GM12878 (cell line): ENCODE measurements at regions not wholly inside any gene's neighbourhood (a gene's known extent, or its start where the extent isn't known, plus 50 kb on each side); places are given as distances from the start of the nearest gene placed in this dataset.

Experiments
- ATAC-seq: fragments of 200-7000 bp; cut with Tn5 transposase; 3 replicates; pipeline ENCODE4 v1.9.1; 2020; ENCODE audit warnings: mild to moderate bottlenecking, moderate library complexity
- BruUV-seq: library from RNA; stranded (reverse); fragments of 400-500 nt; replicated peaks from 2 replicates; lab custom pipeline; 2021; lab: Mats Ljungman, UMichigan
- CTCF ChIA-PET: fragments of 300-600 bp; sonication (Branson Sonifier 250); formaldehyde crosslinking; extraction: SDS; loops from one replicate; lab custom pipeline; 2021; ENCODE audit warnings: inconsistent platforms; lab: Yijun Ruan, JAX
- POLR2A ChIA-PET: fragments of 350-600 bp; formaldehyde crosslinking; extraction: SDS; loops from one replicate; lab custom pipeline; 2021; ENCODE audit warnings: inconsistent platforms; lab: Charles Lee
- RAD21 ChIA-PET: fragments of 300-600 bp; sonication (Branson Sonifier 250); formaldehyde crosslinking; loops from one replicate; lab custom pipeline; 2023; ENCODE audit warnings: antibody characterized with exemption; ENCODE audit not compliant: unreplicated experiment; lab: Charles Lee
- SMC1A ChIA-PET: fragments of 300-600 bp; sonication (Branson Sonifier 250); formaldehyde crosslinking; loops from one replicate; lab custom pipeline; 2023; ENCODE audit not compliant: unreplicated experiment, uncharacterized antibody; lab: Charles Lee
- DNase-seq: peaks from one replicate; pipeline ENCODE4 v3.0.0-alpha.2; 2011; ENCODE audit warnings: low read depth, low spot score
- FAIRE-seq: peaks from 3 replicates; lab custom pipeline; 2011; peaks lifted over from hg19 to GRCh38; lab: Jason Lieb, UNC
- H2AFZ ChIP-seq: 2 replicates; pipeline ENCODE4 v1.6.0; 2011; ENCODE audit warnings: low read depth, low read length, control low read depth; ENCODE audit not compliant: control insufficient read depth
- H3K27ac ChIP-seq: 2 replicates; pipeline ENCODE4 v1.5.1; 2011; ENCODE audit warnings: control low read depth; ENCODE audit not compliant: control insufficient read depth, insufficient read depth
- H3K27me3 ChIP-seq, 2 experiments: replicated peaks in 1 of 2; 2 replicates each; pipeline versions ENCODE4 v1.6.0 to v1.6.1; 2011; ENCODE audit warnings: low read length in 1 of 2; ENCODE audit not compliant: control insufficient read depth in 2 of 2, insufficient read depth in 2 of 2
- H3K36me3 ChIP-seq, 2 experiments: 2 replicates each; pipeline ENCODE4 v1.5.1; 2011; ENCODE audit warnings: low read length in 1 of 2; ENCODE audit not compliant: control insufficient read depth in 2 of 2, insufficient read depth in 2 of 2
- H3K4me1 ChIP-seq: 2 replicates; pipeline ENCODE4 v1.6.1; 2011; ENCODE audit warnings: mild to moderate bottlenecking, low read length, moderate library complexity, mixed read lengths; ENCODE audit not compliant: control insufficient read depth, insufficient read depth
- H3K4me2 ChIP-seq: 2 replicates; pipeline ENCODE4 v1.6.0; 2011; ENCODE audit warnings: control low read depth; ENCODE audit not compliant: control insufficient read depth, insufficient read depth
- H3K4me3 ChIP-seq: fragments of 200-600 bp; sonication (generic); 2 replicates; pipeline ENCODE4 v1.5.1; 2016
- H3K79me2 ChIP-seq: 2 replicates; pipeline ENCODE4 v1.6.0; 2011; ENCODE audit warnings: low read length; ENCODE audit not compliant: control insufficient read depth, insufficient read depth
- H3K9ac ChIP-seq: 2 replicates; pipeline ENCODE4 v1.8.0; 2011; ENCODE audit warnings: low read length, control low read depth, mixed read lengths; ENCODE audit not compliant: control insufficient read depth, insufficient read depth
- H3K9me3 ChIP-seq: replicated peaks from 3 replicates; pipeline ENCODE4 v1.5.1; 2011; ENCODE audit warnings: mild to moderate bottlenecking, low read length; ENCODE audit not compliant: control insufficient read depth, insufficient read depth
- H4K20me1 ChIP-seq: 2 replicates; pipeline ENCODE4 v1.6.0; 2011; ENCODE audit not compliant: control insufficient read depth, insufficient read depth
- CREM ChIP-seq: IDR thresholded peaks from 2 replicates; pipeline ENCODE4 v1.6.1; 2014; ENCODE audit warnings: antibody characterized with exemption, low read depth
- FOS ChIP-seq: IDR thresholded peaks from 3 replicates; pipeline ENCODE4 v1.6.1; 2011; ENCODE audit warnings: borderline replicate concordance; ENCODE audit not compliant: insufficient read length; ENCODE audit errors: extremely low read depth
- IKZF1 ChIP-seq: fragments of 450-650 bp; conservative IDR thresholded peaks from 2 replicates; pipeline ENCODE4 v1.6.1; 2017; ENCODE audit warnings: antibody characterized with exemption, mild to moderate bottlenecking
- NR2C2 ChIP-seq: IDR thresholded peaks from 2 replicates; pipeline ENCODE4 v1.6.1; 2011; ENCODE audit warnings: borderline replicate concordance, low read depth; ENCODE audit not compliant: control insufficient read depth, insufficient read length
- SREBF1 ChIP-seq: IDR thresholded peaks from 2 replicates; pipeline ENCODE4 v1.6.1; 2012; ENCODE audit warnings: mild to moderate bottlenecking, low read length
- ZBTB11 ChIP-seq: fragments of 450-650 bp; formaldehyde crosslinking; IDR thresholded peaks from 2 replicates; pipeline ENCODE4 v1.5.0; 2022; ENCODE audit warnings: mild to moderate bottlenecking, missing genetic modification characterization
- WGBS: methylation state at CpG from one replicate; pipeline ENCODE4 v1.1.6; 2016; ENCODE audit warnings: low lambda C conversion rate; ENCODE audit not compliant: insufficient replicate concordance, insufficient coverage; ENCODE audit errors: missing lambda C conversion rate; 5-methylcytosine and 5-hydroxymethylcytosine counted together
- in situ Hi-C: fragments of 300-500 bp; cut with MboI; formaldehyde crosslinking; loops from 9 replicates; pipeline ENCODE4 v1.14.3; 2018; ENCODE audit warnings: mixed read lengths
- intact Hi-C: fragments of 100-400 bp; cut with micrococcal nuclease; formaldehyde crosslinking; loops from one replicate; pipeline ENCODE4 v1.14.2; 2022; ENCODE audit not compliant: unreplicated experiment
- TF ChIP-seq, protein P1 (sequence below): fragments of 450-650 bp; IDR thresholded peaks from 2 replicates; pipeline ENCODE4 v1.6.1; 2014; ENCODE audit warnings: mild to moderate bottlenecking

- no peaks in the 10 kb centered on the region for H3K9me3 ChIP-seq
- no peak overlapping the region for H2AFZ ChIP-seq
- H3K9ac ChIP-seq = no peak overlapping the region
- DNase-seq (no peak), ATAC-seq (no peak), FAIRE-seq (no peak)
- H4K20me1 ChIP-seq = no peaks in the 10 kb centered on the region
- no peak overlapping the region for H3K27ac ChIP-seq
- no peaks in the 10 kb centered on the region for H3K4me1 ChIP-seq
- no peak for TF ChIP-seq CREM
- TF ChIP-seq SREBF1 = no peak
- no peak for TF ChIP-seq ZBTB11 (CRISPR knock-in tag)
- no peak for TF ChIP-seq IKZF1
- TF ChIP-seq FOS = no peak
- TF ChIP-seq, protein P1, sequence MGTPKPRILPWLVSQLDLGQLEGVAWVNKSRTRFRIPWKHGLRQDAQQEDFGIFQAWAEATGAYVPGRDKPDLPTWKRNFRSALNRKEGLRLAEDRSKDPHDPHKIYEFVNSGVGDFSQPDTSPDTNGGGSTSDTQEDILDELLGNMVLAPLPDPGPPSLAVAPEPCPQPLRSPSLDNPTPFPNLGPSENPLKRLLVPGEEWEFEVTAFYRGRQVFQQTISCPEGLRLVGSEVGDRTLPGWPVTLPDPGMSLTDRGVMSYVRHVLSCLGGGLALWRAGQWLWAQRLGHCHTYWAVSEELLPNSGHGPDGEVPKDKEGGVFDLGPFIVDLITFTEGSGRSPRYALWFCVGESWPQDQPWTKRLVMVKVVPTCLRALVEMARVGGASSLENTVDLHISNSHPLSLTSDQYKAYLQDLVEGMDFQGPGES = no peak
- TF ChIP-seq NR2C2 = no peak
- RAD21 ChIA-PET = no interaction called here
- H3K79me2 ChIP-seq = no peaks in the 10 kb centered on the region
- CTCF ChIA-PET = no interaction called here
- 1% methylated on average over 3 of the region's 3 CpGs for WGBS
- in situ Hi-C loops (no loop called here), intact Hi-C loops (no loop called here)
- no peak overlapping the region for H3K4me2 ChIP-seq
- BruUV-seq = no TSS peak
- no peak overlapping the region for H3K4me3 ChIP-seq
- H3K27me3 ChIP-seq = no peaks in the 10 kb centered on the region
- H3K36me3 ChIP-seq = no peaks in the 10 kb centered on the region
- SMC1A ChIA-PET = no interaction called here
- POLR2A ChIA-PET = no interaction called here
Observed at GRCh38 chrX:34826964-34827363, 115.6 kb upstream of the FAM47B start.
